ENCODE measurements at regions not wholly inside any gene's neighbourhood (a gene's known extent, or its start where the extent isn't known, plus 50 kb on each side); places are given as distances from the start of the nearest gene placed in this dataset.
A peak's percentile ranks its signal among the peaks of the same experiment; 100 is the strongest.
"Not testable (repeated sequence)": the region's sequence is repeated elsewhere in the genome, so short reads cannot be mapped to it uniquely, and the experiment has no call there.

GRCh38 chr3:66934041-66934440 lies 64.1 kb upstream of the KBTBD8 start:
- in situ Hi-C loops (cut with MboI; ENCODE audit: low pct_unique_long_range_greater_than_20kb, low sequenced_read_pairs, unreplicated experiment) = loop anchor here (25.0 kb wide), 1 partner anchor 1953 kb away; no protein-coding TSS in a partner anchor
- TF ChIP-seq CTCF (IDR thresholded peaks at IDR 0.05; ENCODE audit: extremely low read depth, insufficient read depth, missing control alignments) = no peak
- DNase-seq (ENCODE audit: low spot score) = no peak

GRCh38 chr3:66934725-66935124 lies 63.4 kb upstream of the KBTBD8 start:
- DNase-seq (ENCODE audit: low spot score) = no peak
- TF ChIP-seq CTCF (IDR thresholded peaks at IDR 0.05; ENCODE audit: extremely low read depth, insufficient read depth, missing control alignments) = no peak

GRCh38 chr3:66937041-66937440 lies 61.1 kb upstream of the KBTBD8 start:
- not testable (repeated sequence) for DNase-seq (ENCODE audit: low spot score)
- in situ Hi-C loops (cut with MboI; ENCODE audit: low pct_unique_long_range_greater_than_20kb, low sequenced_read_pairs, unreplicated experiment) = loop anchor here (25.0 kb wide), 1 partner anchor 1950 kb away; no protein-coding TSS in a partner anchor

More at GRCh38 chr3:66934725-66935124, 63.4 kb upstream of the KBTBD8 start:
- in situ Hi-C loops (cut with MboI; ENCODE audit: low pct_unique_long_range_greater_than_20kb, low sequenced_read_pairs, unreplicated experiment) = loop anchor here (25.0 kb wide), 1 partner anchor 1953 kb away; no protein-coding TSS in a partner anchor

- peak; percentile 34 for DNase-seq (ENCODE audit: low spot score)
- TF ChIP-seq CTCF (IDR thresholded peaks at IDR 0.05; ENCODE audit: extremely low read depth, insufficient read depth, missing control alignments) = peak; percentile 73
- in situ Hi-C loops (cut with MboI; ENCODE audit: low pct_unique_long_range_greater_than_20kb, low sequenced_read_pairs, unreplicated experiment) = loop anchor here (25.0 kb wide), 1 partner anchor 1949 kb away; no protein-coding TSS in a partner anchor
Observed at GRCh38 chr3:66938338-66938963, 59.7 kb upstream of the KBTBD8 start.

GRCh38 chr3:66948041-66948440 lies 50.1 kb upstream of the KBTBD8 start:
- DNase-seq (ENCODE audit: low spot score) = no peak
- no peak for TF ChIP-seq CTCF (IDR thresholded peaks at IDR 0.05; ENCODE audit: extremely low read depth, insufficient read depth, missing control alignments)
- in situ Hi-C loops (cut with MboI; ENCODE audit: low pct_unique_long_range_greater_than_20kb, low sequenced_read_pairs, unreplicated experiment) = loop anchor here (25.0 kb wide), 1 partner anchor 1939 kb away; no protein-coding TSS in a partner anchor

All from GM13977 (cell line).